ENCODE measurements at regions not wholly inside any gene's neighbourhood (a gene's known extent, or its start where the extent isn't known, plus 50 kb on each side); places are given as distances from the start of the nearest gene placed in this dataset.

- H3K4me3 ChIP-seq (ENCODE audit: low read depth, low read length), result no peak overlapping the region
- TF ChIP-seq, protein P1, sequence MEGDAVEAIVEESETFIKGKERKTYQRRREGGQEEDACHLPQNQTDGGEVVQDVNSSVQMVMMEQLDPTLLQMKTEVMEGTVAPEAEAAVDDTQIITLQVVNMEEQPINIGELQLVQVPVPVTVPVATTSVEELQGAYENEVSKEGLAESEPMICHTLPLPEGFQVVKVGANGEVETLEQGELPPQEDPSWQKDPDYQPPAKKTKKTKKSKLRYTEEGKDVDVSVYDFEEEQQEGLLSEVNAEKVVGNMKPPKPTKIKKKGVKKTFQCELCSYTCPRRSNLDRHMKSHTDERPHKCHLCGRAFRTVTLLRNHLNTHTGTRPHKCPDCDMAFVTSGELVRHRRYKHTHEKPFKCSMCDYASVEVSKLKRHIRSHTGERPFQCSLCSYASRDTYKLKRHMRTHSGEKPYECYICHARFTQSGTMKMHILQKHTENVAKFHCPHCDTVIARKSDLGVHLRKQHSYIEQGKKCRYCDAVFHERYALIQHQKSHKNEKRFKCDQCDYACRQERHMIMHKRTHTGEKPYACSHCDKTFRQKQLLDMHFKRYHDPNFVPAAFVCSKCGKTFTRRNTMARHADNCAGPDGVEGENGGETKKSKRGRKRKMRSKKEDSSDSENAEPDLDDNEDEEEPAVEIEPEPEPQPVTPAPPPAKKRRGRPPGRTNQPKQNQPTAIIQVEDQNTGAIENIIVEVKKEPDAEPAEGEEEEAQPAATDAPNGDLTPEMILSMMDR (IDR thresholded peaks at IDR 0.05; ENCODE audit: low read depth, low read length), result no peak
- in situ Hi-C loops (cut with HindIII; ENCODE audit: low sequenced_read_pairs), result no loop called here
- DNase-seq (ENCODE audit: low read depth, low spot score), result no peak
These were observed 425.3 kb downstream of the KIF16B start for GRCh38 chr20:16147916-16148315.

DNA sequence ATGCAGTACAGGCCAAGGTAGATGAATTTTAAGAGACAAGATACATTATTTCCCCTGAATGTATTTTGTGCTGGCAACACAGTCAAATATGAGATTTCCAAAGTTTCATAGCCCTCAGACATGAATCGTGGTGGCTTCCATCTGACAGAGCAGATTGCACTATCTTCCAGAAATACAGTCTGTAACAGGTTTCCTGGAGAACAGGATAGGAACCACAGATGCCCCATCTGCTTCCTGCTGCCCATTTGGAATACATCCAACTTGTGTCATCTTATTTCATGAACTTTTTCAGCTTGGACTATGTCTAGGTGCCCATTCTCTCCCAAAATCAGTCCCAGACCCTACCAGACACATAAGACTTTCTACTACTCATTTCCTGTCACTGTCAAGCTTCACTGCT, 426.0 kb downstream of the KIF16B start:
- TF ChIP-seq, protein P1 (IDR thresholded peaks at IDR 0.05; ENCODE audit: low read depth, low read length), result no peak
- in situ Hi-C loops (cut with HindIII; ENCODE audit: low sequenced_read_pairs), result no loop called here
- no peak for DNase-seq (ENCODE audit: low read depth, low spot score)

DNA sequence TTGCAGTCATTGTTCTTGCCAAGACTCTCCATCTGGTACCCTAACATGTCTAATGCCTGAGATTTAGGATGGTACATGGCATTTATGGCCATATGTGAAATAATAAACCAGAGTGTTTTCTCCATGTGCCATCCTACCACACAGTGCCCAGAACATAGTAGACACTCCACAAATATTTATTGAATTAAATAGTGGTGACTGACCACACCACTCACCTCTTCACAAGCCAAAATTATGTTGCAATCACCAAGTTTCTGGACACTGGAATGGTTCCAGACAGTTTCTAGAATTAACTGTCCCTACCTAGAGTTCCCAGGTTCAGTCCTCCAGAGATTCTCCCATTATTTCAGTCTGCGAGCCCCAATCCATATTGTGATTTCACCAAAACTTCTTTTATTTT, 427.3 kb downstream of the KIF16B start:
- TF ChIP-seq, protein P1 (IDR thresholded peaks at IDR 0.05; ENCODE audit: low read depth, low read length), result no peak
- H3K4me3 ChIP-seq (ENCODE audit: low read depth, low read length), result no peak overlapping the region
- in situ Hi-C loops (cut with HindIII; ENCODE audit: low sequenced_read_pairs), result no loop called here
- DNase-seq (ENCODE audit: low read depth, low spot score), result no peak

More for the DNA sequence above, 426.0 kb downstream of the KIF16B start:
- H3K4me3 ChIP-seq (ENCODE audit: low read depth, low read length), result no peak overlapping the region

DNA sequence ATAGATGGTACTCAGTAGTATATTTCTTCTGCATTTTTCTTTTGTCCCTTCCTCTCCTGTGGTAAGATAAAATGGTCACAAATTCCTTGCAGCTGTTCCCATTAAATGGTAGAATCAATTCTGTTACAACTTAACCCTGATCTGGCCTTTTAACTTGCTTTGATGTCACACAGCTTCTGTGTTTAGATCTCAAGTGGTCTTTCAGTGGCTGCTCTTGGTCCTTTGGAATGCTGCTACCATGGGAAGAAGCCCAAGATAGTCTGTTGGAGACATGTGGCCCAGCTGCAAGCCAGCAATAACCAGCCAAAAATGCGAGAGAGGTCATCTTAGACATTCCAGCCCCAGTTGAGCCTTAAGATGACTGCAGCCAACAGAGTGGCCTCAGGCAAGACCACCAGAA, 429.7 kb downstream of the KIF16B start:
- H3K4me3 ChIP-seq (ENCODE audit: low read depth, low read length), result no peak overlapping the region
- in situ Hi-C loops (cut with HindIII; ENCODE audit: low sequenced_read_pairs), result no loop called here
- DNase-seq (ENCODE audit: low read depth, low spot score), result no peak
- TF ChIP-seq, protein P1 (IDR thresholded peaks at IDR 0.05; ENCODE audit: low read depth, low read length), result no peak

GRCh38 chr20:16135630-16136029, 437.6 kb downstream of the KIF16B start:
- H3K4me3 ChIP-seq (ENCODE audit: low read depth, low read length), result no peak overlapping the region
- TF ChIP-seq, protein P1 (IDR thresholded peaks at IDR 0.05; ENCODE audit: low read depth, low read length), result no peak
- no peak for DNase-seq (ENCODE audit: low read depth, low spot score)
- in situ Hi-C loops (cut with HindIII; ENCODE audit: low sequenced_read_pairs), result no loop called here

- TF ChIP-seq, protein P1 (IDR thresholded peaks at IDR 0.05; ENCODE audit: low read depth, low read length), result no peak
- H3K4me3 ChIP-seq (ENCODE audit: low read depth, low read length), result no peak overlapping the region
- no peak for DNase-seq (ENCODE audit: low read depth, low spot score)
- in situ Hi-C loops (cut with HindIII; ENCODE audit: low sequenced_read_pairs), result no loop called here
These were observed 441.0 kb downstream of the KIF16B start for GRCh38 chr20:16132036-16132798.

All from astrocyte of the spinal cord (primary cell).